ENCODE measurements at regions not wholly inside any gene's neighbourhood (a gene's known extent, or its start where the extent isn't known, plus 50 kb on each side); places are given as distances from the start of the nearest gene placed in this dataset.

DNA sequence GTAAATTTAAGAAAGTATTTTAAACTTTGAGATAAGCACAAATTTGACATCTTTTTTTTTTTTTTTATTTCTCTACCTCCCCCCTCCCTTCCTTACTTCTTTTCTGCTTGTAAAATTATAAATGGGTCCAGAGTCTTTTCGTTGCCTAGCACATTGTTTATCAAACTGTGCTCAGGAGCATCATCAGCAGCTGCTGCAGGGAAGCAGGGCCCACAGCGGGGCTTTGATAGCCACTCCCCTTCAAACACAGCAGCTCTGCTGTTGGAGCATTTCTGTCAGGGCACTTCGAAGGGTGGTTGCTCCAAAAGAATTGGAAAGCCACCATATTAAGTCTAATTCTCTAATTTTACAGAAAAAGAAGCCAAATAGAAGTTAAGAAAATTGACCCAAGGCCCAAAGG, 588.3 kb downstream of the SPRY1 start:
- TF ChIP-seq, protein P1, sequence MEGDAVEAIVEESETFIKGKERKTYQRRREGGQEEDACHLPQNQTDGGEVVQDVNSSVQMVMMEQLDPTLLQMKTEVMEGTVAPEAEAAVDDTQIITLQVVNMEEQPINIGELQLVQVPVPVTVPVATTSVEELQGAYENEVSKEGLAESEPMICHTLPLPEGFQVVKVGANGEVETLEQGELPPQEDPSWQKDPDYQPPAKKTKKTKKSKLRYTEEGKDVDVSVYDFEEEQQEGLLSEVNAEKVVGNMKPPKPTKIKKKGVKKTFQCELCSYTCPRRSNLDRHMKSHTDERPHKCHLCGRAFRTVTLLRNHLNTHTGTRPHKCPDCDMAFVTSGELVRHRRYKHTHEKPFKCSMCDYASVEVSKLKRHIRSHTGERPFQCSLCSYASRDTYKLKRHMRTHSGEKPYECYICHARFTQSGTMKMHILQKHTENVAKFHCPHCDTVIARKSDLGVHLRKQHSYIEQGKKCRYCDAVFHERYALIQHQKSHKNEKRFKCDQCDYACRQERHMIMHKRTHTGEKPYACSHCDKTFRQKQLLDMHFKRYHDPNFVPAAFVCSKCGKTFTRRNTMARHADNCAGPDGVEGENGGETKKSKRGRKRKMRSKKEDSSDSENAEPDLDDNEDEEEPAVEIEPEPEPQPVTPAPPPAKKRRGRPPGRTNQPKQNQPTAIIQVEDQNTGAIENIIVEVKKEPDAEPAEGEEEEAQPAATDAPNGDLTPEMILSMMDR (IDR thresholded peaks at IDR 0.05), result no peak
- no peak for TF ChIP-seq ZFX (IDR thresholded peaks at IDR 0.05; ENCODE audit: borderline replicate concordance)

All from 22Rv1 (cell line).